IPS-20b (cell line): ENCODE measurements at regions not wholly inside any gene's neighbourhood (a gene's known extent, or its start where the extent isn't known, plus 50 kb on each side); places are given as distances from the start of the nearest gene placed in this dataset.

Experiments used
- H3K27ac ChIP-seq: one replicate; pipeline ENCODE4 v1.5.1; 2013; ENCODE audit warnings: low read length
- H3K27me3 ChIP-seq: 2 replicates; pipeline ENCODE4 v1.6.1; 2013; ENCODE audit warnings: mild to moderate bottlenecking, low read length, inconsistent platforms; ENCODE audit not compliant: insufficient read depth
- H3K36me3 ChIP-seq: 2 replicates; pipeline ENCODE4 v1.6.1; 2013; ENCODE audit warnings: low read depth, mild to moderate bottlenecking, inconsistent platforms, low read length, moderate library complexity; ENCODE audit not compliant: insufficient read depth
- H3K4me1 ChIP-seq: 2 replicates; pipeline ENCODE4 v1.6.1; 2013; ENCODE audit warnings: mild to moderate bottlenecking, control low read depth, inconsistent platforms, low read length, moderate library complexity; ENCODE audit not compliant: insufficient read depth
- H3K4me3 ChIP-seq: 2 replicates; pipeline ENCODE4 v1.5.1; 2013; ENCODE audit warnings: mild to moderate bottlenecking, low read length, inconsistent platforms
- H3K9ac ChIP-seq: 2 replicates; pipeline ENCODE4 v1.6.1; 2013; ENCODE audit warnings: low read depth, mild to moderate bottlenecking, inconsistent platforms, low read length, moderate library complexity
- H3K9me3 ChIP-seq: 2 replicates; pipeline ENCODE4 v1.6.1; 2013; ENCODE audit warnings: mild to moderate bottlenecking, low read depth, low read length, inconsistent platforms; ENCODE audit not compliant: insufficient read depth

- Histone ChIP-seq H3K9me3 (no peaks in the 10 kb centered on the region), H3K4me3 (no peak overlapping the region), H3K27me3 (no peaks in the 10 kb centered on the region), H3K27ac (no peak overlapping the region), H3K4me1 (peaks cover 7% of the 10 kb centered on the region; the same call in 1 of the 2 replicates), H3K36me3 (peaks cover 5% of the 10 kb centered on the region; the same call in 1 of the 2 replicates), H3K9ac (no peak overlapping the region)
These were observed 51.4 kb upstream of the FAM20C start for GRCh38 chr7:140996-141395.

DNA sequence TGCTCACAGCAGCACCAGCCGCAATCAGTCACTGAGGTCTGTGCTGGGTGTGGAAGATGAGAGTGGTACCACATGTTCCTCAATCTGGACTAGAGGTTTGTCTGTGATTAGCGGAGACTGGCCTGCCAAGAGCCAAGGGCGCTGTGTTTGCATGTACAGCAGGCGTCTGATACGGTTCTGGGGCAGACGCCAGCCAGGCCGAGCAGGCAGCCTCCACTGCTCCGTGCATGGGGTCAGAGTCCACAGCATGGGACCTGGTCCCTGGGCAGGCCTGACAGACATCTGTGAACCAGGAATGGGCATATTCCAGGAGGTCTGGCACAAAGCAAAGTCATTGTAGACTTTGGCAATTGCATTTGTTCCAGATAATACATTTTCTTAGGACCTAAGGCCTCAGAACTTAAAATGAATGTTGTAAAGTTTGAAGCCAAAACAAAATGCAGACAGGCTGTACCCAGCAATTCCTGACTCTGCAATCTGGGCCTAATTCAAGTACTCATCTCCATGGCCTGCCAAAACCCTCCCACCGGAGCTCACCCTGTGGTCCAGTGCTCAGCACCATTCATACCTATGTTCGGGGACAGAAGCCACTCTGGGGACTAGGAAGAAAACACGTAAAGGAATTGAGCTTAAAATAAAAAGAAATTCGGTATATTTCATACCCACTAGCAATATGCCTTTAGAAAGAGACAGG, 50.0 kb upstream of the FAM20C start:
- Histone ChIP-seq H3K27ac (no peak overlapping the region), H3K9me3 (no peaks in the 10 kb centered on the region), H3K4me3 (no peak overlapping the region), H3K9ac (no peak overlapping the region), H3K36me3 (peaks cover 19% of the 10 kb centered on the region), H3K4me1 (peaks cover 7% of the 10 kb centered on the region; the same call in 1 of the 2 replicates), H3K27me3 (no peaks in the 10 kb centered on the region)
